ENCODE measurements at regions not wholly inside any gene's neighbourhood (a gene's known extent, or its start where the extent isn't known, plus 50 kb on each side); places are given as distances from the start of the nearest gene placed in this dataset.
"Not testable (repeated sequence)": the region's sequence is repeated elsewhere in the genome, so short reads cannot be mapped to it uniquely, and the experiment has no call there.

- TF ChIP-seq CTCF (IDR thresholded peaks at IDR 0.05); JUN (IDR thresholded peaks at IDR 0.05); HMGXB4 (CRISPR knock-in tag; IDR thresholded peaks at IDR 0.05; ENCODE audit: borderline replicate concordance); ZFP36 (IDR thresholded peaks at IDR 0.05; ENCODE audit: borderline replicate concordance, partially characterized antibody); MAZ (IDR thresholded peaks at IDR 0.05; ENCODE audit: borderline replicate concordance, low read depth, low read length); POLR2A (IDR thresholded peaks at IDR 0.05; ENCODE audit: low read length); EP300 (IDR thresholded peaks at IDR 0.05); SREBF2 (IDR thresholded peaks at IDR 0.05); MYC (IDR thresholded peaks at IDR 0.05; ENCODE audit: borderline replicate concordance, low read length): not testable (repeated sequence)
- TF ChIP-seq, protein P1, sequence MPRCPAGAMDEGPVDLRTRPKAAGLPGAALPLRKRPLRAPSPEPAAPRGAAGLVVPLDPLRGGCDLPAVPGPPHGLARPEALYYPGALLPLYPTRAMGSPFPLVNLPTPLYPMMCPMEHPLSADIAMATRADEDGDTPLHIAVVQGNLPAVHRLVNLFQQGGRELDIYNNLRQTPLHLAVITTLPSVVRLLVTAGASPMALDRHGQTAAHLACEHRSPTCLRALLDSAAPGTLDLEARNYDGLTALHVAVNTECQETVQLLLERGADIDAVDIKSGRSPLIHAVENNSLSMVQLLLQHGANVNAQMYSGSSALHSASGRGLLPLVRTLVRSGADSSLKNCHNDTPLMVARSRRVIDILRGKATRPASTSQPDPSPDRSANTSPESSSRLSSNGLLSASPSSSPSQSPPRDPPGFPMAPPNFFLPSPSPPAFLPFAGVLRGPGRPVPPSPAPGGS (IDR thresholded peaks at IDR 0.05): not testable (repeated sequence)
Observed at GRCh38 chr7:6955990-6956566, 130.0 kb upstream of the CCZ1B start.

Data from A549 (cell line).